Keratinocyte (primary cell): ENCODE measurements at regions not wholly inside any gene's neighbourhood (a gene's known extent, or its start where the extent isn't known, plus 50 kb on each side); places are given as distances from the start of the nearest gene placed in this dataset.
"Not testable (repeated sequence)": the region's sequence is repeated elsewhere in the genome, so short reads cannot be mapped to it uniquely, and the experiment has no call there.

ENCODE experiments used
- CTCF ChIP-seq, 3 experiments: IDR thresholded peaks in 1 of 3; conservative IDR thresholded peaks in 1 of 3; optimal IDR thresholded peaks in 1 of 3; 2 replicates in 2 of 3; 3 replicates in 1 of 3; pipeline versions ENCODE3 to v1.5.1; 2011; ENCODE audit warnings: low read length in 3 of 3, mild to moderate bottlenecking in 3 of 3, moderate library complexity in 2 of 3, control low read depth in 1 of 3, inconsistent platforms in 1 of 3; ENCODE audit not compliant: insufficient read depth in 2 of 3; ENCODE audit errors: extremely low read depth in 1 of 3
- EZH2 ChIP-seq: IDR thresholded peaks from one replicate; pipeline ENCODE4 v1.6.1; 2012; ENCODE audit warnings: inconsistent platforms, mild to moderate bottlenecking, low read length, moderate library complexity

- not testable (repeated sequence) for TF ChIP-seq EZH2; CTCF (optimal IDR thresholded peaks at IDR 0.05 in 1 of 3, IDR thresholded peaks at IDR 0.05 in 1 of 3, conservative IDR thresholded peaks at IDR 0.05 in 1 of 3; ENCODE audit: extremely low read depth in 1 of 3, insufficient read depth in 2 of 3, low read length in 3 of 3)
These were observed 724.1 kb downstream of the RNF144A start for GRCh38 chr2:7641272-7641671.
